ENCODE measurements at regions not wholly inside any gene's neighbourhood (a gene's known extent, or its start where the extent isn't known, plus 50 kb on each side); places are given as distances from the start of the nearest gene placed in this dataset.

- DNase-seq (ENCODE audit: low spot score) = no peak
These were observed 889.3 kb upstream of the CELF2 start for GRCh38 chr10:10128387-10128786.

GRCh38 chr10:10130686-10131085, 887.0 kb upstream of the CELF2 start:
- no peak for DNase-seq (ENCODE audit: low spot score)

GRCh38 chr10:10132009-10132408, 885.7 kb upstream of the CELF2 start:
- no peak for DNase-seq (ENCODE audit: low spot score)

- DNase-seq (ENCODE audit: low spot score) = no peak
These were observed 884.4 kb upstream of the CELF2 start for GRCh38 chr10:10133281-10133680.

- DNase-seq (ENCODE audit: low spot score) = peak; percentile 3
These were observed 879.0 kb upstream of the CELF2 start for GRCh38 chr10:10138685-10139084.

- DNase-seq (ENCODE audit: low spot score) = no peak
These were observed 875.8 kb upstream of the CELF2 start for GRCh38 chr10:10141782-10142382.

- no peak for DNase-seq (ENCODE audit: low spot score)
These were observed 871.1 kb upstream of the CELF2 start for GRCh38 chr10:10146604-10147003.

GRCh38 chr10:10149899-10150298, 867.8 kb upstream of the CELF2 start:
- DNase-seq (ENCODE audit: low spot score) = no peak

- DNase-seq (ENCODE audit: low spot score) = no peak
These were observed 860.6 kb upstream of the CELF2 start for GRCh38 chr10:10156917-10157600.

- DNase-seq (ENCODE audit: low spot score) = no peak
These were observed 856.8 kb upstream of the CELF2 start for GRCh38 chr10:10160821-10161312.

GRCh38 chr10:10164848-10165247, 852.8 kb upstream of the CELF2 start:
- no peak for DNase-seq (ENCODE audit: low spot score)

- DNase-seq (ENCODE audit: low spot score) = no peak
These were observed 852.3 kb upstream of the CELF2 start for GRCh38 chr10:10165415-10165814.

- no peak for DNase-seq (ENCODE audit: low spot score)
These were observed 839.2 kb upstream of the CELF2 start for GRCh38 chr10:10178476-10178875.

GRCh38 chr10:10193848-10194247, 823.8 kb upstream of the CELF2 start:
- no peak for DNase-seq (ENCODE audit: low spot score)

- DNase-seq (ENCODE audit: low spot score) = no peak
These were observed 821.0 kb upstream of the CELF2 start for GRCh38 chr10:10196701-10197100.

- no peak for DNase-seq (ENCODE audit: low spot score)
These were observed 820.2 kb upstream of the CELF2 start for GRCh38 chr10:10197423-10197822.

GRCh38 chr10:10198363-10198762, 819.3 kb upstream of the CELF2 start:
- no peak for DNase-seq (ENCODE audit: low spot score)

- DNase-seq (ENCODE audit: low spot score) = no peak
These were observed 813.3 kb upstream of the CELF2 start for GRCh38 chr10:10204415-10204814.

- DNase-seq (ENCODE audit: low spot score) = no peak
These were observed 811.8 kb upstream of the CELF2 start for GRCh38 chr10:10205906-10206305.

GRCh38 chr10:10207538-10207937, 810.1 kb upstream of the CELF2 start:
- DNase-seq (ENCODE audit: low spot score) = no peak

- DNase-seq (ENCODE audit: low spot score) = no peak
These were observed 809.5 kb upstream of the CELF2 start for GRCh38 chr10:10208196-10208595.

GRCh38 chr10:10209167-10209566, 808.5 kb upstream of the CELF2 start:
- peak; percentile 68 for DNase-seq (ENCODE audit: low spot score)

- no peak for DNase-seq (ENCODE audit: low spot score)
These were observed 806.3 kb upstream of the CELF2 start for GRCh38 chr10:10211409-10211808.

GRCh38 chr10:10213237-10213636, 804.4 kb upstream of the CELF2 start:
- peak; percentile 25 for DNase-seq (ENCODE audit: low spot score)

All from NAMALWA (cell line).